AG09309 (cell line): ENCODE measurements at regions not wholly inside any gene's neighbourhood (a gene's known extent, or its start where the extent isn't known, plus 50 kb on each side); places are given as distances from the start of the nearest gene placed in this dataset.

Source experiments
- DNase-seq: peaks from one replicate; pipeline ENCODE4 v3.0.0-alpha.2; 2010; ENCODE audit warnings: low read depth
- H3K4me3 ChIP-seq: 2 replicates; pipeline ENCODE4 v1.5.1; 2011; ENCODE audit warnings: mild to moderate bottlenecking, low read depth, low read length, moderate library complexity; ENCODE audit not compliant: control insufficient read depth
- TF ChIP-seq, protein P1 (sequence below): IDR thresholded peaks from 2 replicates; pipeline ENCODE4 v1.5.1; 2011; ENCODE audit warnings: mild to moderate bottlenecking, low read depth, low read length, inconsistent platforms; ENCODE audit not compliant: insufficient read depth, control insufficient read depth; ENCODE audit errors: missing control alignments

DNA sequence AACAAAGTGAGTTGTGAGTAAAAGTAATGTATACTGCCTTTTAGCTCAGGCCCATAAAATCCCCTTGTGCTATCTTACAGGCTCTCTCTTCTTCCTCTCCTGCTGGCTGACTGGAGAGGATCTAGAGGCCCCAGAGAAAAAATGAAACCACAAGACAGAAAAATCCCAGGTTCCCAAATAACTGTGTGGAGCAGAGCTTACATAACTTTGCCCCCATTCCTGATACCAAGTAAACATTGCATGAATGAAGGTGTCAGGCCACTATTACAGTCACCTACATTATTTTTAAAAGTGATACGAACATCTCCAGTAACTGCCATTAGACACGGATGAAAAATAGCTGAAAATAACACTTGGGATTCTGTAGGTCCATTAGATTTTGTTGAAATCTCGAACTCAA, 386.0 kb upstream of the NR5A2 start:
- TF ChIP-seq, protein P1, sequence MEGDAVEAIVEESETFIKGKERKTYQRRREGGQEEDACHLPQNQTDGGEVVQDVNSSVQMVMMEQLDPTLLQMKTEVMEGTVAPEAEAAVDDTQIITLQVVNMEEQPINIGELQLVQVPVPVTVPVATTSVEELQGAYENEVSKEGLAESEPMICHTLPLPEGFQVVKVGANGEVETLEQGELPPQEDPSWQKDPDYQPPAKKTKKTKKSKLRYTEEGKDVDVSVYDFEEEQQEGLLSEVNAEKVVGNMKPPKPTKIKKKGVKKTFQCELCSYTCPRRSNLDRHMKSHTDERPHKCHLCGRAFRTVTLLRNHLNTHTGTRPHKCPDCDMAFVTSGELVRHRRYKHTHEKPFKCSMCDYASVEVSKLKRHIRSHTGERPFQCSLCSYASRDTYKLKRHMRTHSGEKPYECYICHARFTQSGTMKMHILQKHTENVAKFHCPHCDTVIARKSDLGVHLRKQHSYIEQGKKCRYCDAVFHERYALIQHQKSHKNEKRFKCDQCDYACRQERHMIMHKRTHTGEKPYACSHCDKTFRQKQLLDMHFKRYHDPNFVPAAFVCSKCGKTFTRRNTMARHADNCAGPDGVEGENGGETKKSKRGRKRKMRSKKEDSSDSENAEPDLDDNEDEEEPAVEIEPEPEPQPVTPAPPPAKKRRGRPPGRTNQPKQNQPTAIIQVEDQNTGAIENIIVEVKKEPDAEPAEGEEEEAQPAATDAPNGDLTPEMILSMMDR: no peak
- no peak for DNase-seq

DNA sequence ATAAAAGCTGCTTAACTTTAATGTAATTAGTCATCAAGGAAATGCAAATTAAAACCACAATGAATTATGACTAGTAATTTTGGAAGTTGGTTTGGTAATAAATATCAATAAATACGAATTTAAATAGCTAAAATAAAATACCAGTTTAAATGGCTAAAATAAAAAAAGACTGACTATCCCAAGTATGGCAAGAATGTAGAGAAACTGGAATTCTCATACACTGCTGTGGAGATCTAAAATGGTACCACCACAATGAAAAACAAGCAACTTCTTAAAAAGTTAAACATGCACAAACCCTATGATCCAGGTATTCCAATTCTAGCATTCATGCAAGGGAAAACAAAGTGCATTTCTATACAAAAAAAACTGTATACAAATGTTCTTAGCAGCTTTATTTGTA, 382.6 kb upstream of the NR5A2 start:
- H3K4me3 ChIP-seq: no peak overlapping the region
- DNase-seq: no peak
- TF ChIP-seq, protein P1: no peak

More for the DNA sequence above, 386.0 kb upstream of the NR5A2 start:
- H3K4me3 ChIP-seq: no peak overlapping the region

DNA sequence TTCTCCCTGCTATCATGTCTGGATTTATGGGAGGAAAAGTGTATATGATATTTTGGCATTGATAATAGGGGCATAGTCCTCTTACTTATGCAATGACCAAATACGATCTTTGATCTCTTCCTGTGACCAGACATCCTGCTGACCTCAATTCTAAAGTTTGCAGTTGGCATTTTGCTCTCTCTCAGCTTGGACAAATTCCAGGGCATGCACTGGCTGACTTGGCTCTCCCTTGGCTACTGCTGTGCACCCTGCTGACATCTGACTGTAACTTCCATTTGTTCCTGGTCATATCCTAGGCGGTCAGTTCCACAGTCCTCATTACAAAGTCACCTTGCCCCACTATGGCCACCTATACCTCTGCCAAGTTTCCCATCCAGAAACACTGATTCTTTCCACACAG, 380.7 kb upstream of the NR5A2 start:
- no peak for DNase-seq
- TF ChIP-seq, protein P1: no peak
- H3K4me3 ChIP-seq: no peak overlapping the region

DNA sequence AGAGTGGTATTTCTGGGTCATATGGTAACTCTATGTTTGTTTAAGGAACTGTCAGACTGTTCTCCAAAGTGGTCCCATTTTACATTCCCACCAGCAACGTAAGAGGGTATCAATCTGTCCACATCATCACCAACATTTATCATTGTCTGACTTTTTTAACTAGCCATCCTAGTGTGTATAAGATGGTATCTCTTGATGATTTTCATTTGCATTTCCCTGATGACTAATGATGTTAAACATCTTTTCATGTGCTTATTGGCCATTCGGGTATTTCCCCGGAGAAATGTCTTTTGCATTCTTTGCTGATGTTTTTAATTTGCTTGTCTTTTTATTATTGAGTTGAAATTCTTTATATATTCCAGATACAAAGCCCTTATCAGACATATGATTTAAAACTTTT, 370.1 kb upstream of the NR5A2 start:
- no peak for DNase-seq
- no peak overlapping the region for H3K4me3 ChIP-seq
- TF ChIP-seq, protein P1: no peak

DNA sequence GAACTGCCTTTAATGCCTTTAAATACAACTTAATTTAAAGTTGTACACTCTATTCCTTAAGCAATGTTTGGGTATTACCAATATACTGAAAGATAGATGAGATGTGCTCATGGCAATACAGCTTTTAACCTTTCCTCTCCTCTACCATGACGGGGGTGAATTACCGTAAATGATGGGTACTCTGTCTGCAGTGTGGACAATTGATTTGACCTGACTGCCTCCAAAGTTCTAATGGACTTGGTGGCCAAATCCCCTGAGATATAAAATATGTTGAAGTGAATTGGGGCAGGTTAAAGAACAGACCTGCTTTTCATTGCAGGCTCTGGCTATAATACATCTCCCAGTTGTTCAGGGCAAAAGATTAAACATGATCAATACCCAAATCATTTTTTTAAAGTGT, 367.4 kb upstream of the NR5A2 start:
- TF ChIP-seq, protein P1: no peak

DNA sequence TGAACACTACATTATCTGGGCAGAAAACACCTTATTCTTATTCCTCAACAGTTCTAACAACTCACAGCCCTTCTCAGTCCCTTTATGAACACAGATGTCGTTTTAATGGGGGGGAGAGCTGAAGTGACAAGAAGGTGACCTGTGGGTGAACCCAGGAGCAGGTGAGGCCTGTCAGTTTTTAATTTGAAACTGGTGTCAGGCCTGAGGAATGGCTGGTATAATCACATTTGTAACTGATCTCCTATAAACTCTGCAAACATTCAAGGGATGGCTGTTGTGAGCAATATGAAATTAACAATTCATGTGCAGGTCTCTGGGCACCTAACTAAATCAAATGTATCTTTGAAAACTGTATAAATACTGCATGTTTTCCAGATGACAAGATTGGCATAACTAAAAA, 362.1 kb upstream of the NR5A2 start:
- H3K4me3 ChIP-seq: no peak overlapping the region
- no peak for DNase-seq
- TF ChIP-seq, protein P1: no peak

More for the DNA sequence above, 367.4 kb upstream of the NR5A2 start:
- no peak overlapping the region for H3K4me3 ChIP-seq
- no peak for DNase-seq

DNA sequence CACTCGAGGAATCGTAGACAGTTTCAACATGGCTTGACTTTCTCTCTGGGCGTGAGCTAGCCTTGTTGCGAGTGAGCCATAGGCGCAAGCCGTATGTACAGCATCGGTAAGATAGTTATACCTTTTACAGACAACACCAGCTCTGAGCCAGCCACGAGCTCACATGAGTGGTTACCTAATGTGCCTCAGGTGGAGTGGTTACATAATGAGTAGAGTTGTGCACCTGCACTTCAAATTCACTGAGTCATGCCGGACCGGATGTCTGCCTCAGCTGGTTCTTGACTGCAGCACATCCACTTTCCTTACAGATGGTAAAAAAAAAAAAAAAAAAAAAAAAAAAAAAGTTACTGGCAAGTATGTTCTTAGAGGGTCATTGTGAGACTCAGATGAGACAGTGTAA, 360.4 kb upstream of the NR5A2 start:
- no peak overlapping the region for H3K4me3 ChIP-seq
- TF ChIP-seq, protein P1: no peak
- DNase-seq: no peak
